ENCODE measurements at regions not wholly inside any gene's neighbourhood (a gene's known extent, or its start where the extent isn't known, plus 50 kb on each side); places are given as distances from the start of the nearest gene placed in this dataset.

- Histone ChIP-seq H3K27ac (no peak overlapping the region), H3K4me3 (no peak overlapping the region)
- DNase-seq (ENCODE audit: low spot score) = no peak
- no peak for TF ChIP-seq CTCF (IDR thresholded peaks at IDR 0.05)
Observed at GRCh38 chr12:127386723-127387122, 880.2 kb upstream of the TMEM132C start.

- H3K27ac ChIP-seq = no peak overlapping the region
- no peak for TF ChIP-seq CTCF (IDR thresholded peaks at IDR 0.05)
- no peak for DNase-seq (ENCODE audit: low spot score)
- H3K4me3 ChIP-seq = no peak overlapping the region
Observed at GRCh38 chr12:127388985-127389384, 878.0 kb upstream of the TMEM132C start.

GRCh38 chr12:127389923-127390322 is 877.0 kb upstream of the TMEM132C start:
- no peak overlapping the region for H3K27ac ChIP-seq
- DNase-seq (ENCODE audit: low spot score) = no peak
- TF ChIP-seq CTCF (IDR thresholded peaks at IDR 0.05) = no peak
- no peak overlapping the region for H3K4me3 ChIP-seq

- Histone ChIP-seq H3K27ac (no peak overlapping the region), H3K4me3 (no peak overlapping the region)
- no peak for TF ChIP-seq CTCF (IDR thresholded peaks at IDR 0.05)
- DNase-seq (ENCODE audit: low spot score) = no peak
Observed at GRCh38 chr12:127393465-127393864, 873.5 kb upstream of the TMEM132C start.

- Histone ChIP-seq H3K27ac (no peak overlapping the region), H3K4me3 (no peak overlapping the region)
- no peak for TF ChIP-seq CTCF (IDR thresholded peaks at IDR 0.05)
- no peak for DNase-seq (ENCODE audit: low spot score)
Observed at GRCh38 chr12:127393896-127394295, 873.1 kb upstream of the TMEM132C start.

- TF ChIP-seq CTCF (IDR thresholded peaks at IDR 0.05) = no peak
- no peak for DNase-seq (ENCODE audit: low spot score)
- H3K27ac ChIP-seq = no peak overlapping the region
- no peak overlapping the region for H3K4me3 ChIP-seq
Observed at GRCh38 chr12:127396734-127397133, 870.2 kb upstream of the TMEM132C start.

- no peak overlapping the region for H3K4me3 ChIP-seq
- DNase-seq (ENCODE audit: low spot score) = no peak
- no peak overlapping the region for H3K27ac ChIP-seq
- TF ChIP-seq CTCF (IDR thresholded peaks at IDR 0.05) = no peak
Observed at GRCh38 chr12:127398016-127398710, 868.8 kb upstream of the TMEM132C start.

Data from coronary artery (tissue), 2 donors.